ENCODE measurements at regions not wholly inside any gene's neighbourhood (a gene's known extent, or its start where the extent isn't known, plus 50 kb on each side); places are given as distances from the start of the nearest gene placed in this dataset.
"Not testable (repeated sequence)": the region's sequence is repeated elsewhere in the genome, so short reads cannot be mapped to it uniquely, and the experiment has no call there.

DNA sequence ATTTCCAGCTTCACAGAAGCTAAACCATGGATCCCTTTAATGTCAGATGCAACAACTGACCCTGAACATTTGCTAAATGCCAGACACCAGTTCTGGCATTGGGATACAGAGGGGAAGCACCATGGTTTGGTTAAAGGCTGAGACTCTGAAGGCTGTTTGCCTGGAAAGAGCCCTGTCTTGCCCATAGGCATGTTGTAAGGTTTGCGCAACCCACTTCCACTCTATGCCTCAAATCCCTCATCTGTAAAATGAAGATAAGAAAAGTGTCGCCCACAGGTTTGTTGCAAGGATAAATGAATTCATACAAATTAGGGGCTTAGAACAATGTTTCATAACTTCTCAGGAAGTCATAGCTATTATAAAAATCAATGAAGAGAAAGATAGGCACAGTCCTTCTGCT lies 380.9 kb upstream of the GYPC start:
- TF ChIP-seq, protein P1, sequence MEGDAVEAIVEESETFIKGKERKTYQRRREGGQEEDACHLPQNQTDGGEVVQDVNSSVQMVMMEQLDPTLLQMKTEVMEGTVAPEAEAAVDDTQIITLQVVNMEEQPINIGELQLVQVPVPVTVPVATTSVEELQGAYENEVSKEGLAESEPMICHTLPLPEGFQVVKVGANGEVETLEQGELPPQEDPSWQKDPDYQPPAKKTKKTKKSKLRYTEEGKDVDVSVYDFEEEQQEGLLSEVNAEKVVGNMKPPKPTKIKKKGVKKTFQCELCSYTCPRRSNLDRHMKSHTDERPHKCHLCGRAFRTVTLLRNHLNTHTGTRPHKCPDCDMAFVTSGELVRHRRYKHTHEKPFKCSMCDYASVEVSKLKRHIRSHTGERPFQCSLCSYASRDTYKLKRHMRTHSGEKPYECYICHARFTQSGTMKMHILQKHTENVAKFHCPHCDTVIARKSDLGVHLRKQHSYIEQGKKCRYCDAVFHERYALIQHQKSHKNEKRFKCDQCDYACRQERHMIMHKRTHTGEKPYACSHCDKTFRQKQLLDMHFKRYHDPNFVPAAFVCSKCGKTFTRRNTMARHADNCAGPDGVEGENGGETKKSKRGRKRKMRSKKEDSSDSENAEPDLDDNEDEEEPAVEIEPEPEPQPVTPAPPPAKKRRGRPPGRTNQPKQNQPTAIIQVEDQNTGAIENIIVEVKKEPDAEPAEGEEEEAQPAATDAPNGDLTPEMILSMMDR (IDR thresholded peaks at IDR 0.05; ENCODE audit: borderline replicate concordance, insufficient read depth, low read depth, low read length): no peak

DNA sequence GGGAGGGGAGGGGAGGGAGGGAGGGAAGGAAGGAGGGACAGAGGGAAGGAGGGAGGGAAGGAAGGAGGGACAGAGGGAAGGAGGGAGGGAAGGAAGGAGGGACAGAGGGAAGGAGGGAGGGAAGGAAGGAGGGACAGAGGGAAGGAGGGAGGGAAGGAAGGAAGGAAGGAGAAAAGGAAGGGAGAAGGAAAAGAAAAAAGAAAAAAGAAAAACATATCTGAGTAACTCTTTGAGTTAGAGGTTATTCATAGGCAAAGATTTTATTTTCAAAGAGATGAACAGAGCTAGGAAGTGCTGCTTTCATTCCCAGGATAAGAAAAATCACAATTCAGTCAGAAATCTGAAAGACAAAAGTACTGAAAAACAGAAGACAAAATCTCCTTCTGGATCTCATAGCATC lies 379.7 kb upstream of the GYPC start:
- H3K4me3 ChIP-seq (ENCODE audit: low read depth, low read length): not testable (repeated sequence)

More for the DNA sequence above, 380.9 kb upstream of the GYPC start:
- no peak overlapping the region for H3K4me3 ChIP-seq (ENCODE audit: low read depth, low read length)

DNA sequence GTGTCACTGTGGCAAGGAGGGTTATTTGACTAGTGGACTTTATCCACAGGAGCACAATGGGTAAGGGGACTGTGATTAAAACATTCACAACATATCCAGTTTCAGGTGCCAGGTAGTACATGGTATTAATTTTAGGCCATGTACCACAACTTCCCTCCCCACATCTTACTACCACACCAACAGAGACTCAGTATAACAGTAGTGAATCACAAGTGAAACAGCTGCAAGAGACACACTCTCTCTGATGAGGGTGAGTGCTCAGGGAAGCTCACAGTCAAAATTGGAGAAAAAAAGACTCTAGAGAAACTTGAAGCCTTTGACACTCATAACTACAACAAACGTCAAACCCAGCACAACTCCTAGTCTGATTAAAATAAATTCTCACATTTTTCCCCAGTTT lies 367.6 kb upstream of the GYPC start:
- H3K4me3 ChIP-seq (ENCODE audit: low read depth, low read length): no peak overlapping the region
- TF ChIP-seq, protein P1 (IDR thresholded peaks at IDR 0.05; ENCODE audit: borderline replicate concordance, insufficient read depth, low read depth, low read length): no peak

DNA sequence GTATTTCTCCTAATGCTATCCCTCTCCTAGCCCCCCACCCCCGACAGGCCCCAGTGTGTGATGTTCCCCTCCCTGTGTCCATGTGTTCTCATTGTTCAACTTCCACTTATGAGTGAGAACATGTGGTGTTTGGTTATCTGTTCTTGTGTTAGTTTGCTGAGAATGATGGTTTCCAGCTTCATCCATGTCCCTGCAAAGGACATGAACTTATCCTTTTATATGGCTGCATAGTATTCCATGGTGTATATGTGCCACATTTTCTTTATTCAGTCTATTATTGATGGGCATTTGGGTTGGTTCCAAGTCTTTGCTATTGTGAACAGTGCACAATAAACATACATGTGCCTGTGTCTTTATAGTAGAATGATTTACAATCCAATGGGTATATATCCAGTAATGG lies 362.0 kb upstream of the GYPC start:
- not testable (repeated sequence) for H3K4me3 ChIP-seq (ENCODE audit: low read depth, low read length)

DNA sequence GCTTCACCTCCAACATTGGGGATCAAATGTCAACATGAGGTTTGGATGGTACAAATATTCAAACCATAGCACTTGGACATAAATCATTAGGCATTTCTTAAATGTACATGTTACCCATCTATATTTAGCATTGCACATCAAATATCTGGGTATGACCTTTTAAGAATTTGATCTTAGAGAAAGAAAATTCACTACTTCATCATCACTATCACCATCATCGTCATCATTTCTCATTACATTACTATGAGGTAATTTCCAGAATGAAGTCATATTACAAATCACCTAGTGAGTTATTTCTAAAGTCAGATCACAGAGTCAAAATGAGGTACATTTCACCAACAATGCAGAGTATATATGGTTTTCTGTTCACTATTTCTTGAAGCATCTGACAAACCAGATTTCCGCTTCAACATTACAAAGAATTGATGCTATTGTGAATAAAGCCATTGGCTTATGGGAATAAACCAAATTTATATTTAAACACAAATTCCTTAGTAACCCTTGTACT lies 356.4 kb upstream of the GYPC start:
- TF ChIP-seq, protein P1 (IDR thresholded peaks at IDR 0.05; ENCODE audit: borderline replicate concordance, insufficient read depth, low read depth, low read length): no peak
- no peak overlapping the region for H3K4me3 ChIP-seq (ENCODE audit: low read depth, low read length)

DNA sequence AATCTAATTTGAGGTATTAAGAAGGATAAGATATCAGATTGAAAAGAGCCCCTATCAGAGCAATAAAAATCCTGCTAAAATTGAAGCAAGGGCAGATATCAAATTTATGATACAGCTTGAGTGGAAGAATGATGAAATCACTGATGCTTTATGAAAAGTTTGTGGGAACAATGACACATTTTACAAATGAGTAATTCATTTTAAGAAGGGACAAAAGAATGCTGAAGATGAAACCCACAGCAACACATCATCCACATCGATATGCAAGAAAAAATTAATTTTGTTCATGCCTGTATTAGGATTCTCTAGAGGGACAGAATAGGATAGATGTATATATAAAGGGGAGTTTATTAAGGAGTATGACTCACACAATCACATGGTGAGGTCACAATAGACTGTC lies 355.6 kb upstream of the GYPC start:
- TF ChIP-seq, protein P1 (IDR thresholded peaks at IDR 0.05; ENCODE audit: borderline replicate concordance, insufficient read depth, low read depth, low read length): no peak
- no peak overlapping the region for H3K4me3 ChIP-seq (ENCODE audit: low read depth, low read length)

DNA sequence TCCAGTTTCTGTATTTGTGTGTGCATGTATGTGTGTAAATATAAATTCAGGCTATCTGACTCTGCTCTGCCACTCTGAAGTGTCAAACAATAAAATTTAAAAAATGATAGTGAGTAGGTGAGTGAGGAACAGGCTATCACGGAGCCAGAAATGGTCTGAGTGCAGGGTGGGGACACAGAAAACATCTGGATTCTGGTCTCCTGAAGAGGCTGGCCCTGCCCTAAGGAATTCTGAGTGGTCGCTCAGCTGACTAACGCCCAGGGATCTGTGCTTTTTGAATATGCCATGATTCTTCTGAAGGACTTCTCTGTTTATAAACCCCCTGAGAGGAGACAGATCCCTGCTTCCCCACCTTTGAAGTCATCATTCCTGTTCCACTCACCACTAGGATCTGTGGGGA lies 353.9 kb upstream of the GYPC start:
- H3K4me3 ChIP-seq (ENCODE audit: low read depth, low read length): no peak overlapping the region
- TF ChIP-seq, protein P1 (IDR thresholded peaks at IDR 0.05; ENCODE audit: borderline replicate concordance, insufficient read depth, low read depth, low read length): no peak

DNA sequence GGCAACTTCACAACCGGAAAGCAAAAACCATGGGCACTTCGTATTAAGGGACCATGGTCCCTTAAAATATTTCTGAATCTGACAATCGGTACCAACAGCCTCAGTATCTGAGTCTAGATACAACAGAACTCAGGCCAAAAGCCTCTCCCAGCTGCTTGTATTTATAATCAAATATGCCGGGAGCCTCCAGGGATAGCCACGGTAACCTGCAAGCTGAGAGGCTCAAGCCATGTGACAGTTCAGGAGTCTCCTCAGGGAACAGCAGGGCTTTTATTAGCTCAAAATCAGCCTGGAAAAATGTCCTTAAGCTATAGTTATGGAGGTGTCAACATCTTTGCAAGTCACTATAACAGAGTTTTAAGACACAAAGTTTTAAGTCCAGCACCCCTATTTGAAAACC lies 352.8 kb upstream of the GYPC start:
- TF ChIP-seq, protein P1 (IDR thresholded peaks at IDR 0.05; ENCODE audit: borderline replicate concordance, insufficient read depth, low read depth, low read length): no peak

More for the DNA sequence above, 352.8 kb upstream of the GYPC start:
- no peak overlapping the region for H3K4me3 ChIP-seq (ENCODE audit: low read depth, low read length)
